Suppressor macrophage treated with lipopolysaccharide for 4 hours (primary cell): ENCODE measurements at regions not wholly inside any gene's neighbourhood (a gene's known extent, or its start where the extent isn't known, plus 50 kb on each side); places are given as distances from the start of the nearest gene placed in this dataset.
"Not testable (repeated sequence)": the region's sequence is repeated elsewhere in the genome, so short reads cannot be mapped to it uniquely, and the experiment has no call there.

Source experiments
- DNase-seq: peaks from one replicate; pipeline ENCODE4 v3.0.0-alpha.2; 2020

- no peak for DNase-seq
Observed at GRCh38 chr16:25431472-25431871, 173.8 kb upstream of the ZKSCAN2 start.

DNA sequence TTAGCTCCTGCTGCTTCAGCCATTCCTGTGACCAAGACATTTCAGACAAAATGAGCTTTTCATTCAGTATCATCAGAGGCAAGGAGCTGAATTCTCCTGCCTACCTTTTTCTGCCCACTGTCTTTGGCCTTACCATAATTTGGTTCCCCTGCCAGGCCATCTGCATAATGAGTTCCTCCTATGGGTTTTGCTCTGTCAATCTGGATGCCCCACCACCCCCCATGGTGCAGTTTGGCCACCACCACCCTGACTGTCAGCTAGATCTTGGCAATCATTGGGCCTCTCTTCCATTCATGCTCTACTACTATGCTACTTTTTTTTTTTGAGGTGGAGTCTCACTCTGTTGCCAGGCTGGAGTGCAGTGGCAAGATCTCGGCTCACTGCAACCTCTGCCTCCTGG, 169.2 kb upstream of the ZKSCAN2 start:
- DNase-seq: no peak

DNA sequence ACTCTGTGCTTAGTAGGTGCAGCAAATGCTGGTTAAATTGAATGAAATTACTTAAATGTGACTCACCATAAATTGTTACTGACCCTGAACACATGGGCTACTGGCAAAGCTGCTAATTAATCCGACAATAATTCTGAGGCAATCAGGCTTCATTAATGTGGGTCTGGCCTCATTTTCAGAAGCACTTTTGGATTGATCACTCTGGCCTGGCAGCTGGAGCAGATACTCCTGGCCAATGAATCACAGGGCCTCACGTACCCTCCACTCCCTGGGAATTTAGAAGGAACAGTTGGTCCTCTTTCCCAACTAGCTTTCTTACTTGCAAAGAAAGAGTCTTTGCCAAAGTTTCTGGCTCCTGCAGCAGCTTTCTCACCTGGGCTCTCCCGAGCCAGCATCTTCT, 162.0 kb upstream of the ZKSCAN2 start:
- DNase-seq: no peak

GRCh38 chr16:25419153-25419552, 161.5 kb upstream of the ZKSCAN2 start:
- no peak for DNase-seq

DNA sequence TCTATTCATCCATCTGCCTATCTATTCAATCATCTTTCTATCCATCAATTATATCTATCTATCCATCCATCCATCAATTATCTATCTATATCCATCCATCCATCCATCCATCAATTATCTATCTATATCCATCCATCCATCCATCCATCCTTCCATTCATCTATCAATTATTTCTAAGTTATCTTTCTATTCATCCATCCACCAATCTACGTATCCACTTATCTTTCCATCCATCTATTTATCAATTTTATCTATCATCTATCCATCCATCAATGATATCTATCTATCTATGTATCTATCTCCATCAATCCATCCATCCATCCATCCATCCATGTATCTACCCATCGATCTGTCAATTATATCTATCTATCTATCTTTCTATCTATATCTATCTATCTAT, 158.4 kb upstream of the ZKSCAN2 start:
- no peak for DNase-seq

DNA sequence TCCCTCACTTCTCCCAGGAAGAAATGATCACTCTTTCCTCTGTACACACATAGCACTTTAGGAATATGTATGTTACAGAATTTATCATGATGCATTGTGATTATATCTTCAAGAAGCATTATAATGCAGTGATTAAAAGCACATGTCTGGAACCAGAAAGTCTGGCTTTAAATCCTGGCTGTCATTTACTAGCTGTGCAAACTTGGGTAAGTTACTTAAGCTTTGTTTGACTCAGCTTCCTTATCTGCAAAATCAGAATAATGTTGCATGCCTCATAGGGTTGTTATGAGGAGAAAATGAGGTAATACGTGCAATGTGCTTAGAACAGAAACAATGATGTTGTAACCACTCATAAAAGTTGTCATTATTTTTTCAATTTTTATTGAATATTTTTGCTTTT, 156.3 kb upstream of the ZKSCAN2 start:
- no peak for DNase-seq

DNA sequence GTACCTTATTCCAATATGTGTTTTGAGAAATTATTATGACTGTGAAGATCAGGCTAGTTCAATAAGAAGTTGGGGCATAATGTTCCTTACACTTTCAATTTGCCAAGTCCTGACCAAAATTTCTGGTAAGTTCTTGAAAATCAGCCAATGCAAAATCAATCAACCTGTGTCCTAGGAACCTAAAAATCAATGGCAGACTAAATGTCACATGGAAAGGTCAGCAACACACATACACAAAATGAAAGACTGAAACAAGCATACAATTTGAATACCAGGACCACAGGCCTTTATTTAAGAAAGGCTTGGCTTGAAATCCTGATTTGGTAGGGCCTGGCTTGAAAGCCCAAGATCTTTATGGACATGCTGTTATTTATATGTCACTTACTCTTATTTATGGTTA, 155.5 kb upstream of the ZKSCAN2 start:
- no peak for DNase-seq

- no peak for DNase-seq
Observed at GRCh38 chr16:25411396-25412081, 153.9 kb upstream of the ZKSCAN2 start.

DNA sequence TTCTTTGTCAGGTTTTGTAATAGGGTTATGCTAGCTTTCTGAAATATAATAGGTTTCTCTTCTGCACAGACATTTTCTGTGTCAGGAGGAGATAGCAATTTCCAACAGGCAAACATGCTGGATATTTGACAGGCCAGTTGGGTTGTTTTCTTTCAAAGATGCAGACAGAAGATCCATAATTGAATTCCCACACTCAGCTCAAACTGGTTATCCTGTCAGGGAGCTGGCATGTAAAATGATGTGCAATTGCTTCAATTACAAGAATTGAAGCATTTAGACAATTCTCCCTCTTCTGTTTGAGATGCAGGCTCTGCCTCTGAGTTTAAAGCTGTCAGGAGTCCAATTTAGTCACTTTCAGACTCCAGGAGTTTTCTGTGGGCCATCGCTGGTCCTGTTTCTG, 146.2 kb upstream of the ZKSCAN2 start:
- DNase-seq: no peak

GRCh38 chr16:25395528-25395927, 137.9 kb upstream of the ZKSCAN2 start:
- DNase-seq: no peak

GRCh38 chr16:25390761-25391160, 133.1 kb upstream of the ZKSCAN2 start:
- no peak for DNase-seq

- no peak for DNase-seq
Observed at GRCh38 chr16:25374556-25374955, 116.9 kb upstream of the ZKSCAN2 start.

- no peak for DNase-seq
Observed at GRCh38 chr16:25372716-25373115, 115.1 kb upstream of the ZKSCAN2 start.

DNA sequence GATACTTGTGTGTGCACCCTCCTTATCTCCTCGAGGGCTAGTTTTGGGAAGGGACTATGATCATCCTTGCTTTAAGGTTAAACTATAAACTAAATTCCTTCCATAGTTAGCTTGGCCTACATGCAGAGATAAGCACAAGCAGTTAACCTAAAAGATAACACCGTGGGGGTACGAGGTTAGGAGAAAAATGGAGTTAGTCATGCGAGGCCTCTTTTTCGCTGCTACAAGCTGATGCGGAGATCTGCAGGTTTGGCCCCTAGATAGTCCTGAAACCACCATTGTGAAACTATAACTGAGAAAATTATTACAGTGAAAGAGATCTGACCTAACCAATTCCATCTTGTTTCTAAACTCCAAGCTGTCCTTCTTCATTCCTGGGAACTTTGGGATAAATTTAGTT, 113.7 kb upstream of the ZKSCAN2 start:
- DNase-seq: no peak

GRCh38 chr16:25370541-25370940, 112.9 kb upstream of the ZKSCAN2 start:
- DNase-seq: no peak

DNA sequence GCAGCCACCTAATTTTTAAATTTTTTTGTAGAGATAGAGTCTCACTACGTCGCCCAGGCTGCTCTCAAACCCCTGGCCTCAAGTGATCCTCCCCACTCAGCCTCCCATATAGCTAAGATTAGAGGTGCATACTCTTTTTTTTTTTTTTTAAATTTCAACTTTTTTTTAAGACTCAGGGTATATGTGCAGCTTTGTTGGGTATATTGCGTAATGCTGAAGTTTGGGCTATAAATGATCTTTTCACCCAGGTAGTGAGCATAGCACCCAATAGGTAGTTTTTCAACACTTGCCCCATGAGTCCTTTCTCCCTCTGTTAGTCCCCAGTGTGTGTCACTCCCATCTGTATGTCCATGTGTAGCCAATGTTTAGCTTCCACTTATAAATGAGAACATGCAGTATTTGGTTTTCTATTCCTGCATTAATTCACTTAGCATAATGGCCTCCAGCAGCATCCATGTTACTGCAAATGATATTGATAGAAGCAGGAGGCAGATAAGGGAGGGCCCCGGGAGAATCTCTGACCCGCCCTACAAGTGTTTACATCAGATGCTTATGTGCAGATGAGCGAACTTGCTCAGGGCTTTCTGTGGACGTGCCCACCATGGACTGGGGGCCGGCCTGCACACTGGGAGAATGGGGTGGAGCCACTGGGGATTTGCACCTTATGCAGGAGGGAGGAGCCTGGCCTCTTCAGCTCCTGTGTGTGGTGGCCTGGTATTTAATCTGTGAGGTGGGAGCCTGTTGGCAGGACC, 110.3 kb upstream of the ZKSCAN2 start:
- DNase-seq: no peak

- peak; percentile 2 for DNase-seq
Observed at GRCh38 chr16:25366078-25366477, 108.4 kb upstream of the ZKSCAN2 start.

GRCh38 chr16:25359516-25359915, 101.9 kb upstream of the ZKSCAN2 start:
- not testable (repeated sequence) for DNase-seq

DNA sequence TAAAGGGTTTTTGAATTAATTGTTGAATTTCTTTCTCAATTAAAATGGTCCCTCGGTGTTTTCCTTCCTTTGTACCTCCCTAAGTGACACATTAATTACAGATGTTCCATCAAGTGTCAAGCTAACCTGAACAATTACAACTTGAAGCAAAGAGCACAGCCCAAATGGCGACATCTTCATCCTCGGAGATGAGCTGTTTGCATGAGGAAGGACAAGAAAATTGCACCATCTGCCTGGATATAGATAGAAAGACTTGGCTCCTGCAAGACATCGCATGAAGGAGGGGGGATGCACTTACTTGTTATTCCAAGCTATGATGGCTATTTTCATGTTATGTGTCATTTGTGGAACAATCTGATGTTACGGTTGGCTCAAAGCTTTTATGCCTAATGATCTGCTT, 86.4 kb upstream of the ZKSCAN2 start:
- DNase-seq: no peak

GRCh38 chr16:25340973-25341372, 83.3 kb upstream of the ZKSCAN2 start:
- DNase-seq: no peak

DNA sequence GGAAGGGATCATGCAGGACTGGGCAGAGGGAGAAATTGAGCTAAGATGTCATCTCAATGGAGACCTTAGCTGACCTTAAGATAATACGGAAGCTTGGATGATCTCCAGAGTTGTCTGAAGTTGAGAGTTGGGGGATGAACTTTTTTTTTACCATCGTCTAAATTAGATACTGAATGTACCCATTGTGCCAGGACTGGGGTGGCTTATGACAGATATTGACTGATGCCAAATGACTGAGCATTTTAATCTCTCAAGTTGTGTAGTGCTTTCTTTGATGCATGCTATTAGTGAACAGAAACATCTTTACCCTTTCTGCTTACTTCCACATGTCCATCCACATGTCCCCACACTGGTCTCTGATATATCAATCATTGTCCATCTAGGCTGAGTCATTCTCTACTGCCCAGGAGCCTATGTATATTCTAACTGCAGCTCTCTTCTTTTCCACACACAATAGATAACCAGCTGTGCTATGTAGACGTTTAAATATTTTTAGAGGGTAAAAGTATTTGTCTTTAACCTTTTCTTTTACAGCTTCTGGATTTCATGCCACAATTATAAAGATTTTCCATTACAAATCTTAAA, 60.2 kb upstream of the ZKSCAN2 start:
- DNase-seq: no peak

GRCh38 chr16:25311950-25312349, 54.3 kb upstream of the ZKSCAN2 start:
- no peak for DNase-seq

GRCh38 chr16:25311039-25311438, 53.4 kb upstream of the ZKSCAN2 start:
- DNase-seq: no peak
